Endothelial cell of umbilical vein (primary cell): ENCODE measurements at regions not wholly inside any gene's neighbourhood (a gene's known extent, or its start where the extent isn't known, plus 50 kb on each side); places are given as distances from the start of the nearest gene placed in this dataset.

Experiments used
- BruUV-seq: library from RNA; stranded (reverse); fragments of 400-500 nt; replicated peaks from 2 replicates; lab custom pipeline; 2021; lab: Mats Ljungman, UMichigan
- CTCF ChIA-PET: fragments of 300-600, 350-600 bp; sonication (Branson Sonifier 250); formaldehyde crosslinking; loops from one replicate; lab custom pipeline; 2021; ENCODE audit warnings: antibody characterized with exemption, inconsistent platforms; lab: Charles Lee
- POLR2A ChIA-PET: fragments of 300-600, 350-600 bp; sonication (Branson Sonifier 250); formaldehyde crosslinking; loops from one replicate; lab custom pipeline; 2021; ENCODE audit warnings: antibody characterized with exemption, inconsistent platforms; lab: Charles Lee
- DNase-seq: peaks from one replicate; pipeline ENCODE4 v3.0.0-alpha.2; 2011; ENCODE audit warnings: low read depth, low spot score
- FAIRE-seq: peaks from 2 replicates; lab custom pipeline; 2011; peaks lifted over from hg19 to GRCh38; lab: Jason Lieb, UNC
- H2AFZ ChIP-seq: 2 replicates; pipeline ENCODE4 v1.6.0; 2012; ENCODE audit warnings: low read depth, low read length, control low read depth, inconsistent platforms
- H3K27ac ChIP-seq: 2 replicates; pipeline ENCODE4 v1.5.1; 2011; ENCODE audit warnings: low read depth, mild to moderate bottlenecking, control low read depth, low read length, moderate library complexity; ENCODE audit not compliant: insufficient read depth
- H3K27me3 ChIP-seq, 2 experiments: 2 replicates each; pipeline versions ENCODE4 v1.6.0 to v1.6.1; 2011; ENCODE audit warnings: low read length in 2 of 2, mixed read lengths in 1 of 2; ENCODE audit not compliant: control insufficient read depth in 2 of 2, insufficient read depth in 2 of 2
- H3K36me3 ChIP-seq, 2 experiments: 2 replicates in 1 of 2; 3 replicates in 1 of 2; pipeline ENCODE4 v1.5.1; 2011; ENCODE audit warnings: low read length in 2 of 2, mild to moderate bottlenecking in 1 of 2, moderate library complexity in 1 of 2; ENCODE audit not compliant: control insufficient read depth in 2 of 2, insufficient read depth in 2 of 2; ENCODE audit errors: extremely low read depth in 1 of 2
- H3K4me1 ChIP-seq: 3 replicates; pipeline ENCODE4 v1.5.1; 2011; ENCODE audit warnings: mild to moderate bottlenecking, low read length; ENCODE audit not compliant: control insufficient read depth, insufficient read depth; ENCODE audit errors: extremely low read depth
- H3K4me2 ChIP-seq: 2 replicates; pipeline ENCODE4 v1.6.1; 2011; ENCODE audit warnings: low read length, control low read depth, mixed read lengths; ENCODE audit not compliant: insufficient read depth
- H3K4me3 ChIP-seq, 3 experiments: fragments of 200-600 bp in 1 of 3; sonication (generic), shearing (Covaris generic) in 1 of 3; replicated peaks in 1 of 3; 2 replicates each; pipeline ENCODE4 v1.5.1; 2011 to 2016; ENCODE audit warnings: control low read depth in 3 of 3, low read length in 3 of 3, mild to moderate bottlenecking in 2 of 3, inconsistent platforms in 1 of 3, low read depth in 1 of 3, moderate library complexity in 1 of 3; ENCODE audit not compliant: insufficient read depth in 1 of 3
- H3K79me2 ChIP-seq: 2 replicates; pipeline ENCODE4 v1.6.0; 2012; ENCODE audit warnings: low read length, inconsistent platforms; ENCODE audit not compliant: control insufficient read depth, insufficient read depth
- H3K9ac ChIP-seq: replicated peaks from 2 replicates; pipeline ENCODE3; 2011; ENCODE audit warnings: low read length, control low read depth; ENCODE audit not compliant: insufficient read depth; ENCODE audit errors: extremely low read depth
- H3K9me1 ChIP-seq: replicated peaks from 3 replicates; pipeline ENCODE4 v1.6.0; 2011; ENCODE audit warnings: mild to moderate bottlenecking, low read length; ENCODE audit not compliant: control insufficient read depth, insufficient read depth; ENCODE audit errors: extremely low read depth
- H3K9me3 ChIP-seq: replicated peaks from 2 replicates; pipeline ENCODE4 v1.5.1; 2012; ENCODE audit warnings: low read length, inconsistent platforms; ENCODE audit not compliant: control insufficient read depth, insufficient read depth
- H4K20me1 ChIP-seq: replicated peaks from 2 replicates; pipeline ENCODE3; 2011; ENCODE audit warnings: mild to moderate bottlenecking, low read length; ENCODE audit not compliant: control insufficient read depth, insufficient read depth; ENCODE audit errors: extremely low read depth
- CTCF ChIP-seq, 2 donors: IDR thresholded peaks; 1 replicate in 1 of 2; 2 replicates in 1 of 2; pipeline ENCODE4 v1.5.1; 2011; ENCODE audit warnings: low read length in 2 of 2, mild to moderate bottlenecking in 2 of 2, moderate library complexity in 2 of 2, control low read depth in 1 of 2, inconsistent platforms in 1 of 2, low read depth in 1 of 2; ENCODE audit not compliant: insufficient read depth in 1 of 2; ENCODE audit errors: extremely low read depth in 1 of 2
- EZH2 ChIP-seq: IDR thresholded peaks from 2 replicates; pipeline ENCODE4 v1.6.1; 2012; ENCODE audit warnings: borderline replicate concordance, low read depth, mild to moderate bottlenecking, moderate library complexity, low read length, inconsistent platforms; ENCODE audit not compliant: severe bottlenecking
- FOS ChIP-seq: IDR thresholded peaks from 2 replicates; pipeline ENCODE4 v1.6.1; 2011; ENCODE audit warnings: mild to moderate bottlenecking, low read length, moderate library complexity, borderline replicate concordance; ENCODE audit not compliant: insufficient read depth
- GATA2 ChIP-seq: IDR thresholded peaks from 2 replicates; pipeline ENCODE4 v1.7.0; 2011; ENCODE audit warnings: low read depth, mild to moderate bottlenecking, moderate library complexity, mixed read lengths, low read length; ENCODE audit not compliant: insufficient read length, insufficient read depth
- JUN ChIP-seq: IDR thresholded peaks from 2 replicates; pipeline ENCODE4 v1.6.1; 2011; ENCODE audit warnings: borderline replicate concordance, low read depth; ENCODE audit not compliant: insufficient read length, insufficient read depth
- MAX ChIP-seq: IDR thresholded peaks from 2 replicates; pipeline ENCODE4 v1.6.1; 2011; ENCODE audit not compliant: insufficient read depth, insufficient read length
- MYC ChIP-seq: IDR thresholded peaks from one replicate; pipeline ENCODE4 v1.6.1; 2011; ENCODE audit warnings: mild to moderate bottlenecking, low read depth, low read length
- POLR2A ChIP-seq: IDR thresholded peaks from 2 replicates; pipeline ENCODE4 v1.6.1; 2012; ENCODE audit warnings: low read depth, mild to moderate bottlenecking, control low read depth, low read length
- POLR2AphosphoS5 ChIP-seq: IDR thresholded peaks from 2 replicates; pipeline ENCODE4 v1.6.1; 2012; ENCODE audit warnings: low read depth, mild to moderate bottlenecking, control low read depth, low read length, moderate library complexity; ENCODE audit not compliant: insufficient read depth
- dilution Hi-C: fragments of 300-500 bp; cut with MboI; formaldehyde crosslinking; loops from one replicate; pipeline ENCODE4 v1.15.0; 2019; ENCODE audit warnings: low sequenced_read_pairs; ENCODE audit not compliant: extremely low pct_ligation_motif_present
- intact Hi-C: fragments of 100-400 bp; cut with micrococcal nuclease; formaldehyde crosslinking; loops from one replicate; pipeline ENCODE4 v1.10.0; 2022

- CTCF ChIA-PET = no interaction called here
- no peak for TF ChIP-seq MYC
- no peak for TF ChIP-seq MAX
- TF ChIP-seq JUN = no peak
- TF ChIP-seq CTCF (IDR thresholded peaks at IDR 0.05; ENCODE audit: extremely low read depth in 1 of 2, insufficient read depth in 1 of 2, low read depth in 1 of 2, low read length in 2 of 2) = no peak
- TF ChIP-seq GATA2 = no peak
- no peak for TF ChIP-seq EZH2
- TF ChIP-seq POLR2AphosphoS5 = no peak
- no peak for TF ChIP-seq POLR2A
- TF ChIP-seq FOS = no peak
- DNase-seq (no peak), FAIRE-seq (no peak)
- dilution Hi-C loops (no loop called here), intact Hi-C loops (no loop called here)
- H2AFZ ChIP-seq = no peak overlapping the region
- no peaks in the 10 kb centered on the region for H3K27me3 ChIP-seq
- no peaks in the 10 kb centered on the region for H3K9me1 ChIP-seq
- no TSS peak for BruUV-seq
- H3K9ac ChIP-seq = no peak overlapping the region
- H3K79me2 ChIP-seq = no peaks in the 10 kb centered on the region
- no peaks in the 10 kb centered on the region for H4K20me1 ChIP-seq
- POLR2A ChIA-PET = no interaction called here
- H3K4me2 ChIP-seq = no peak overlapping the region
- H3K4me3 ChIP-seq = no peak overlapping the region
- peaks cover 31% of the 10 kb centered on the region for H3K4me1 ChIP-seq
- H3K36me3 ChIP-seq = no peaks in the 10 kb centered on the region
- H3K9me3 ChIP-seq = no peaks in the 10 kb centered on the region
- no peak overlapping the region for H3K27ac ChIP-seq
These were observed 135.8 kb downstream of the GASK1B start for GRCh38 chr4:158036998-158037397.
